Keratinocyte (primary cell): ENCODE measurements at regions not wholly inside any gene's neighbourhood (a gene's known extent, or its start where the extent isn't known, plus 50 kb on each side); places are given as distances from the start of the nearest gene placed in this dataset.

Experiments
- CTCF ChIP-seq, 3 experiments: IDR thresholded peaks in 1 of 3; conservative IDR thresholded peaks in 1 of 3; optimal IDR thresholded peaks in 1 of 3; 2 replicates in 2 of 3; 3 replicates in 1 of 3; pipeline versions ENCODE3 to v1.5.1; 2011; ENCODE audit warnings: low read length in 3 of 3, mild to moderate bottlenecking in 3 of 3, moderate library complexity in 2 of 3, control low read depth in 1 of 3, inconsistent platforms in 1 of 3; ENCODE audit not compliant: insufficient read depth in 2 of 3; ENCODE audit errors: extremely low read depth in 1 of 3
- EZH2 ChIP-seq: IDR thresholded peaks from one replicate; pipeline ENCODE4 v1.6.1; 2012; ENCODE audit warnings: inconsistent platforms, mild to moderate bottlenecking, low read length, moderate library complexity

DNA sequence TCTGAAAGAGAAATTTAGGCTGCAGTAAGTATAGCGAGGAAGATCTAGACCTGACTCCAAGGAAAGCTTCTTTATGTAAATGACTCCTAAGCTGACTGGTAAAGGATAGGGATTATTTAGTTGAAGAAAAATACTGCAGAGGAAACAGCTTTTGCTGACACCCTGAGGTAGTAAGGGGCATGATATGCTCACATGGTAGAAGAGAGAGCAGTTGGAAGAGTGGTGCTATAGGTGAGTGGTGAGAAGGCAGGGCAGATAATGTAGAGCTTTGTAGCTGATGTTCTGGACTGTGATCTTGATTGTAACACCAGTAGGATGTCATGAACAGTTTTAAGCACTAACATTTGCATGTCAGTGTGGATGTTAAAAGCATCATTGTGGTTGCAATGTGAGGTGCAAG is 639.1 kb upstream of the SLC39A10 start:
- TF ChIP-seq CTCF (optimal IDR thresholded peaks at IDR 0.05 in 1 of 3, IDR thresholded peaks at IDR 0.05 in 1 of 3, conservative IDR thresholded peaks at IDR 0.05 in 1 of 3; ENCODE audit: extremely low read depth in 1 of 3, insufficient read depth in 2 of 3, low read length in 3 of 3) (no peak), EZH2 (no peak)
